GM12878 (cell line): ENCODE measurements at regions not wholly inside any gene's neighbourhood (a gene's known extent, or its start where the extent isn't known, plus 50 kb on each side); places are given as distances from the start of the nearest gene placed in this dataset.

ENCODE experiments used
- KAT2A ChIP-seq: conservative IDR thresholded peaks from 2 replicates; pipeline ENCODE4 v1.6.1; 2011; ENCODE audit warnings: low read depth, low read length; ENCODE audit not compliant: control insufficient read depth
- LARP7 ChIP-seq: fragments of 450-650 bp; IDR thresholded peaks from 2 replicates; pipeline ENCODE4 v1.6.1; 2017; ENCODE audit warnings: mild to moderate bottlenecking
- PAX8 ChIP-seq: fragments of 450-650 bp; IDR thresholded peaks from 2 replicates; pipeline ENCODE4 v1.6.1; 2017; ENCODE audit warnings: mild to moderate bottlenecking, moderate library complexity
- POLR2AphosphoS2 ChIP-seq: IDR thresholded peaks from 2 replicates; pipeline ENCODE4 v1.6.1; 2011; ENCODE audit warnings: low read depth, mild to moderate bottlenecking, low read length, improper control_type of control experiment, moderate library complexity
- POLR2AphosphoS5 ChIP-seq: IDR thresholded peaks from 2 replicates; pipeline ENCODE4 v1.6.1; 2011; ENCODE audit warnings: mild to moderate bottlenecking, low read length, inconsistent platforms
- SPI1 ChIP-seq: IDR thresholded peaks from 2 replicates; pipeline ENCODE4 v1.6.1; 2011; ENCODE audit warnings: low read depth, mild to moderate bottlenecking, low read length, moderate library complexity, borderline replicate concordance; ENCODE audit not compliant: insufficient read depth
- SRF ChIP-seq, 2 experiments: IDR thresholded peaks; 2 replicates each; pipeline ENCODE4 v1.6.1; 2011; ENCODE audit warnings: low read depth in 2 of 2, low read length in 2 of 2, mild to moderate bottlenecking in 1 of 2, moderate library complexity in 1 of 2
- SUZ12 ChIP-seq: fragments of 200-600 bp; sonication (generic); IDR thresholded peaks from one replicate; pipeline ENCODE4 v1.6.1; 2018; ENCODE audit warnings: antibody characterized with exemption, mild to moderate bottlenecking; ENCODE audit not compliant: unreplicated experiment
- TF ChIP-seq, protein P1 (sequence below): fragments of 450-650 bp; formaldehyde crosslinking; IDR thresholded peaks from 2 replicates; pipeline ENCODE4 v1.5.0; 2022; ENCODE audit warnings: mild to moderate bottlenecking, missing genetic modification characterization
- TF ChIP-seq, protein P2 (sequence below), 3 experiments: IDR thresholded peaks in 2 of 3; conservative IDR thresholded peaks in 1 of 3; 2 replicates each; pipeline ENCODE4 v1.5.1; 2011; ENCODE audit warnings: low read depth in 3 of 3, low read length in 3 of 3, mild to moderate bottlenecking in 3 of 3, control low read depth in 2 of 3, moderate library complexity in 2 of 3, inconsistent platforms in 1 of 3, mixed read lengths in 1 of 3; ENCODE audit not compliant: control insufficient read depth in 2 of 3, insufficient read depth in 1 of 3; ENCODE audit errors: extremely low read depth in 1 of 3
- TF ChIP-seq, protein P3 (sequence below): fragments of 150-350 bp; IDR thresholded peaks from 2 replicates; pipeline ENCODE4 v1.6.1; 2014; ENCODE audit warnings: mild to moderate bottlenecking, low read depth, low read length

DNA sequence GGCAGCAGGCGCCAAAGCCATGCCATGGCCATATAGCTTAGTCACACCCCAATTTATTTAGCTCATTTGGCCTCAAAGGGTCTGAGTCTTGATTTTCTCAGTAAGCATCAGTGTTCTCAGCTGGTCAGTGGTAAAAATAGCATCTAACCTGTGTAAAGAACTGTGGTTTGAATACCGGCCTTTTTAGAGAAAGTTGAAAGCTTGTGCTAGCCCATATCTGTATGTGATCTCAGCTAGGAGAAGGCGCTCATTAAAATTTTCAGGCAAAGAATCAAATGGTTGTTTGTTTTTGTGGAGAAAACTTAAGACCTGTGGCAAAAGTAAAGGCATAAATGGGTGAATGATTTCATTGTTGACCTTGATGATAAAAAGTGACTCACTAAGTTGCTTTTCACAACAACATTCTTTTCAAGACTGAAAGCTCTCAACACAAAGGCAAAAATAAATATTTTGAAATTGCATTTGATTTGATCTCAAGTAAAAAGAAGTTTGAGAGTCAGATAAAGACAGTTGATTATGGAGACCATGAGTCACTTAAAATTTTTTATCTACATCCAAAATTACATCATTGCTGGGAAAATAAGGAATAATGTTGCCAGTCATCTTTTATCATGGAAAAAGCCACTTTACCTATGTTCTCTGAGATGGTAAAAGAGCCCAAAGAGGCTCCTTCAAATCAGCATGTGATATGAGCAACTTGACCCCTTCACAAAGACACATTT is 128.5 kb upstream of the RGS6 start (continued):
- TF ChIP-seq, protein P1, sequence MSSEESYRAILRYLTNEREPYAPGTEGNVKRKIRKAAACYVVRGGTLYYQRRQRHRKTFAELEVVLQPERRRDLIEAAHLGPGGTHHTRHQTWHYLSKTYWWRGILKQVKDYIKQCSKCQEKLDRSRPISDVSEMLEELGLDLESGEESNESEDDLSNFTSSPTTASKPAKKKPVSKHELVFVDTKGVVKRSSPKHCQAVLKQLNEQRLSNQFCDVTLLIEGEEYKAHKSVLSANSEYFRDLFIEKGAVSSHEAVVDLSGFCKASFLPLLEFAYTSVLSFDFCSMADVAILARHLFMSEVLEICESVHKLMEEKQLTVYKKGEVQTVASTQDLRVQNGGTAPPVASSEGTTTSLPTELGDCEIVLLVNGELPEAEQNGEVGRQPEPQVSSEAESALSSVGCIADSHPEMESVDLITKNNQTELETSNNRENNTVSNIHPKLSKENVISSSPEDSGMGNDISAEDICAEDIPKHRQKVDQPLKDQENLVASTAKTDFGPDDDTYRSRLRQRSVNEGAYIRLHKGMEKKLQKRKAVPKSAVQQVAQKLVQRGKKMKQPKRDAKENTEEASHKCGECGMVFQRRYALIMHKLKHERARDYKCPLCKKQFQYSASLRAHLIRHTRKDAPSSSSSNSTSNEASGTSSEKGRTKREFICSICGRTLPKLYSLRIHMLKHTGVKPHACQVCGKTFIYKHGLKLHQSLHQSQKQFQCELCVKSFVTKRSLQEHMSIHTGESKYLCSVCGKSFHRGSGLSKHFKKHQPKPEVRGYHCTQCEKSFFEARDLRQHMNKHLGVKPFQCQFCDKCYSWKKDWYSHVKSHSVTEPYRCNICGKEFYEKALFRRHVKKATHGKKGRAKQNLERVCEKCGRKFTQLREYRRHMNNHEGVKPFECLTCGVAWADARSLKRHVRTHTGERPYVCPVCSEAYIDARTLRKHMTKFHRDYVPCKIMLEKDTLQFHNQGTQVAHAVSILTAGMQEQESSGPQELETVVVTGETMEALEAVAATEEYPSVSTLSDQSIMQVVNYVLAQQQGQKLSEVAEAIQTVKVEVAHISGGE (CRISPR knock-in tag): no peak
- TF ChIP-seq KAT2A (no peak), POLR2AphosphoS2 (no peak), SRF (IDR thresholded peaks at IDR 0.05; ENCODE audit: low read depth in 2 of 2, low read length in 2 of 2) (no peak), SUZ12 (no peak), POLR2AphosphoS5 (no peak), SPI1 (no peak), LARP7 (no peak), PAX8 (no peak)
- TF ChIP-seq, protein P2, sequence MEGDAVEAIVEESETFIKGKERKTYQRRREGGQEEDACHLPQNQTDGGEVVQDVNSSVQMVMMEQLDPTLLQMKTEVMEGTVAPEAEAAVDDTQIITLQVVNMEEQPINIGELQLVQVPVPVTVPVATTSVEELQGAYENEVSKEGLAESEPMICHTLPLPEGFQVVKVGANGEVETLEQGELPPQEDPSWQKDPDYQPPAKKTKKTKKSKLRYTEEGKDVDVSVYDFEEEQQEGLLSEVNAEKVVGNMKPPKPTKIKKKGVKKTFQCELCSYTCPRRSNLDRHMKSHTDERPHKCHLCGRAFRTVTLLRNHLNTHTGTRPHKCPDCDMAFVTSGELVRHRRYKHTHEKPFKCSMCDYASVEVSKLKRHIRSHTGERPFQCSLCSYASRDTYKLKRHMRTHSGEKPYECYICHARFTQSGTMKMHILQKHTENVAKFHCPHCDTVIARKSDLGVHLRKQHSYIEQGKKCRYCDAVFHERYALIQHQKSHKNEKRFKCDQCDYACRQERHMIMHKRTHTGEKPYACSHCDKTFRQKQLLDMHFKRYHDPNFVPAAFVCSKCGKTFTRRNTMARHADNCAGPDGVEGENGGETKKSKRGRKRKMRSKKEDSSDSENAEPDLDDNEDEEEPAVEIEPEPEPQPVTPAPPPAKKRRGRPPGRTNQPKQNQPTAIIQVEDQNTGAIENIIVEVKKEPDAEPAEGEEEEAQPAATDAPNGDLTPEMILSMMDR (IDR thresholded peaks at IDR 0.05 in 2 of 3, conservative IDR thresholded peaks at IDR 0.05 in 1 of 3; ENCODE audit: control insufficient read depth in 2 of 3, extremely low read depth in 1 of 3, insufficient read depth in 1 of 3, low read depth in 3 of 3, low read length in 3 of 3): no peak
- TF ChIP-seq, protein P3, sequence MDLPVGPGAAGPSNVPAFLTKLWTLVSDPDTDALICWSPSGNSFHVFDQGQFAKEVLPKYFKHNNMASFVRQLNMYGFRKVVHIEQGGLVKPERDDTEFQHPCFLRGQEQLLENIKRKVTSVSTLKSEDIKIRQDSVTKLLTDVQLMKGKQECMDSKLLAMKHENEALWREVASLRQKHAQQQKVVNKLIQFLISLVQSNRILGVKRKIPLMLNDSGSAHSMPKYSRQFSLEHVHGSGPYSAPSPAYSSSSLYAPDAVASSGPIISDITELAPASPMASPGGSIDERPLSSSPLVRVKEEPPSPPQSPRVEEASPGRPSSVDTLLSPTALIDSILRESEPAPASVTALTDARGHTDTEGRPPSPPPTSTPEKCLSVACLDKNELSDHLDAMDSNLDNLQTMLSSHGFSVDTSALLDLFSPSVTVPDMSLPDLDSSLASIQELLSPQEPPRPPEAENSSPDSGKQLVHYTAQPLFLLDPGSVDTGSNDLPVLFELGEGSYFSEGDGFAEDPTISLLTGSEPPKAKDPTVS: no peak
